GM12878 (cell line): ENCODE measurements at regions not wholly inside any gene's neighbourhood (a gene's known extent, or its start where the extent isn't known, plus 50 kb on each side); places are given as distances from the start of the nearest gene placed in this dataset.

Experiments
- ATAC-seq: fragments of 200-7000 bp; cut with Tn5 transposase; 3 replicates; pipeline ENCODE4 v1.9.1; 2020; ENCODE audit warnings: mild to moderate bottlenecking, moderate library complexity
- BruUV-seq: library from RNA; stranded (reverse); fragments of 400-500 nt; replicated peaks from 2 replicates; lab custom pipeline; 2021; lab: Mats Ljungman, UMichigan
- CTCF ChIA-PET: fragments of 300-600 bp; sonication (Branson Sonifier 250); formaldehyde crosslinking; extraction: SDS; loops from one replicate; lab custom pipeline; 2021; ENCODE audit warnings: inconsistent platforms; lab: Yijun Ruan, JAX
- POLR2A ChIA-PET: fragments of 350-600 bp; formaldehyde crosslinking; extraction: SDS; loops from one replicate; lab custom pipeline; 2021; ENCODE audit warnings: inconsistent platforms; lab: Charles Lee
- RAD21 ChIA-PET: fragments of 300-600 bp; sonication (Branson Sonifier 250); formaldehyde crosslinking; loops from one replicate; lab custom pipeline; 2023; ENCODE audit warnings: antibody characterized with exemption; ENCODE audit not compliant: unreplicated experiment; lab: Charles Lee
- SMC1A ChIA-PET: fragments of 300-600 bp; sonication (Branson Sonifier 250); formaldehyde crosslinking; loops from one replicate; lab custom pipeline; 2023; ENCODE audit not compliant: unreplicated experiment, uncharacterized antibody; lab: Charles Lee
- DNase-seq: peaks from one replicate; pipeline ENCODE4 v3.0.0-alpha.2; 2011; ENCODE audit warnings: low read depth, low spot score
- FAIRE-seq: peaks from 3 replicates; lab custom pipeline; 2011; peaks lifted over from hg19 to GRCh38; lab: Jason Lieb, UNC
- H2AFZ ChIP-seq: 2 replicates; pipeline ENCODE4 v1.6.0; 2011; ENCODE audit warnings: low read depth, low read length, control low read depth; ENCODE audit not compliant: control insufficient read depth
- H3K27ac ChIP-seq: 2 replicates; pipeline ENCODE4 v1.5.1; 2011; ENCODE audit warnings: control low read depth; ENCODE audit not compliant: control insufficient read depth, insufficient read depth
- H3K27me3 ChIP-seq, 2 experiments: replicated peaks in 1 of 2; 2 replicates each; pipeline versions ENCODE4 v1.6.0 to v1.6.1; 2011; ENCODE audit warnings: low read length in 1 of 2; ENCODE audit not compliant: control insufficient read depth in 2 of 2, insufficient read depth in 2 of 2
- H3K36me3 ChIP-seq, 2 experiments: 2 replicates each; pipeline ENCODE4 v1.5.1; 2011; ENCODE audit warnings: low read length in 1 of 2; ENCODE audit not compliant: control insufficient read depth in 2 of 2, insufficient read depth in 2 of 2
- H3K4me1 ChIP-seq: 2 replicates; pipeline ENCODE4 v1.6.1; 2011; ENCODE audit warnings: mild to moderate bottlenecking, low read length, moderate library complexity, mixed read lengths; ENCODE audit not compliant: control insufficient read depth, insufficient read depth
- H3K4me2 ChIP-seq: 2 replicates; pipeline ENCODE4 v1.6.0; 2011; ENCODE audit warnings: control low read depth; ENCODE audit not compliant: control insufficient read depth, insufficient read depth
- H3K4me3 ChIP-seq: fragments of 200-600 bp; sonication (generic); 2 replicates; pipeline ENCODE4 v1.5.1; 2016
- H3K79me2 ChIP-seq: 2 replicates; pipeline ENCODE4 v1.6.0; 2011; ENCODE audit warnings: low read length; ENCODE audit not compliant: control insufficient read depth, insufficient read depth
- H3K9ac ChIP-seq: 2 replicates; pipeline ENCODE4 v1.8.0; 2011; ENCODE audit warnings: low read length, control low read depth, mixed read lengths; ENCODE audit not compliant: control insufficient read depth, insufficient read depth
- H3K9me3 ChIP-seq: replicated peaks from 3 replicates; pipeline ENCODE4 v1.5.1; 2011; ENCODE audit warnings: mild to moderate bottlenecking, low read length; ENCODE audit not compliant: control insufficient read depth, insufficient read depth
- H4K20me1 ChIP-seq: 2 replicates; pipeline ENCODE4 v1.6.0; 2011; ENCODE audit not compliant: control insufficient read depth, insufficient read depth
- CHD2 ChIP-seq: IDR thresholded peaks from 2 replicates; pipeline ENCODE4 v1.6.1; 2011; ENCODE audit warnings: low read depth, low read length, improper control_type of control experiment, borderline replicate concordance
- ESRRA ChIP-seq: IDR thresholded peaks from 2 replicates; pipeline ENCODE4 v1.6.1; 2012; ENCODE audit warnings: mild to moderate bottlenecking, low read length, improper control_type of control experiment
- HDAC6 ChIP-seq: fragments of 200-600 bp; sonication (generic); IDR thresholded peaks from one replicate; pipeline ENCODE4 v1.8.0; 2017; ENCODE audit warnings: antibody characterized with exemption; ENCODE audit not compliant: unreplicated experiment
- HDGF ChIP-seq: fragments of 450-650 bp; IDR thresholded peaks from 2 replicates; pipeline ENCODE4 v1.6.1; 2016; ENCODE audit warnings: antibody characterized with exemption
- JUNB ChIP-seq: IDR thresholded peaks from 2 replicates; pipeline ENCODE4 v1.6.1; 2016; ENCODE audit warnings: antibody characterized with exemption, mild to moderate bottlenecking
- MEF2A ChIP-seq: IDR thresholded peaks from 2 replicates; pipeline ENCODE4 v1.6.1; 2011; ENCODE audit warnings: low read depth, mild to moderate bottlenecking, low read length, moderate library complexity; ENCODE audit not compliant: insufficient read depth
- MYC ChIP-seq: IDR thresholded peaks from 2 replicates; pipeline ENCODE4 v1.6.1; 2011; ENCODE audit warnings: mild to moderate bottlenecking, low read length, moderate library complexity, inconsistent platforms; ENCODE audit not compliant: insufficient read depth, insufficient replicate concordance, insufficient read length, severe bottlenecking
- NFIC ChIP-seq: IDR thresholded peaks from 2 replicates; pipeline ENCODE4 v1.6.1; 2012; ENCODE audit warnings: low read depth, mild to moderate bottlenecking, inconsistent platforms, low read length, moderate library complexity
- NFXL1 ChIP-seq: fragments of 450-650 bp; IDR thresholded peaks from 2 replicates; pipeline ENCODE4 v1.6.1; 2017; ENCODE audit warnings: antibody characterized with exemption, mild to moderate bottlenecking, borderline replicate concordance
- NR2C1 ChIP-seq: fragments of 450-650 bp; IDR thresholded peaks from 2 replicates; pipeline ENCODE4 v1.6.1; 2017; ENCODE audit warnings: antibody characterized with exemption, mild to moderate bottlenecking, moderate library complexity
- NRF1 ChIP-seq: conservative IDR thresholded peaks from 2 replicates; pipeline ENCODE4 v1.6.1; 2011; ENCODE audit warnings: mild to moderate bottlenecking, low read depth, low read length, improper control_type of control experiment
- RUNX3 ChIP-seq: IDR thresholded peaks from 2 replicates; pipeline ENCODE4 v1.6.1; 2012; ENCODE audit warnings: low read length, inconsistent platforms
- SMAD5 ChIP-seq: IDR thresholded peaks from 2 replicates; pipeline ENCODE4 v1.6.1; 2016; ENCODE audit warnings: antibody characterized with exemption, low read depth
- TARDBP ChIP-seq: IDR thresholded peaks from 2 replicates; pipeline ENCODE4 v1.6.1; 2016; ENCODE audit warnings: borderline replicate concordance
- TBL1XR1 ChIP-seq: IDR thresholded peaks from 2 replicates; pipeline ENCODE4 v1.6.1; 2012; ENCODE audit warnings: low read depth, low read length, improper control_type of control experiment
- WRNIP1 ChIP-seq: IDR thresholded peaks from 2 replicates; pipeline ENCODE4 v1.6.1; 2011; ENCODE audit warnings: low read depth, low read length, improper control_type of control experiment, borderline replicate concordance
- ZNF207 ChIP-seq: fragments of 450-650 bp; IDR thresholded peaks from 2 replicates; pipeline ENCODE4 v1.6.1; 2014; ENCODE audit warnings: antibody characterized with exemption, mild to moderate bottlenecking, borderline replicate concordance
- ZNF274 ChIP-seq: IDR thresholded peaks from one replicate; pipeline ENCODE4 v1.8.0; 2011; ENCODE audit not compliant: insufficient read length, insufficient read depth
- WGBS: methylation state at CpG from one replicate; pipeline ENCODE4 v1.1.6; 2016; ENCODE audit warnings: low lambda C conversion rate; ENCODE audit not compliant: insufficient replicate concordance, insufficient coverage; ENCODE audit errors: missing lambda C conversion rate; 5-methylcytosine and 5-hydroxymethylcytosine counted together
- in situ Hi-C: fragments of 300-500 bp; cut with MboI; formaldehyde crosslinking; loops from 9 replicates; pipeline ENCODE4 v1.14.3; 2018; ENCODE audit warnings: mixed read lengths
- intact Hi-C: fragments of 100-400 bp; cut with micrococcal nuclease; formaldehyde crosslinking; loops from one replicate; pipeline ENCODE4 v1.14.2; 2022; ENCODE audit not compliant: unreplicated experiment
- TF ChIP-seq, protein P1 (sequence below): fragments of 450-650 bp; IDR thresholded peaks from 2 replicates; pipeline ENCODE4 v1.6.1; 2017; ENCODE audit warnings: mild to moderate bottlenecking, moderate library complexity
- TF ChIP-seq, protein P2 (sequence below): fragments of 450-650 bp; IDR thresholded peaks from 2 replicates; pipeline ENCODE4 v1.6.1; 2017; ENCODE audit warnings: low read depth, mild to moderate bottlenecking, moderate library complexity
- TF ChIP-seq, protein P3 (sequence below): IDR thresholded peaks from 2 replicates; pipeline ENCODE4 v1.6.1; 2012; ENCODE audit warnings: low read length, inconsistent platforms

DNA sequence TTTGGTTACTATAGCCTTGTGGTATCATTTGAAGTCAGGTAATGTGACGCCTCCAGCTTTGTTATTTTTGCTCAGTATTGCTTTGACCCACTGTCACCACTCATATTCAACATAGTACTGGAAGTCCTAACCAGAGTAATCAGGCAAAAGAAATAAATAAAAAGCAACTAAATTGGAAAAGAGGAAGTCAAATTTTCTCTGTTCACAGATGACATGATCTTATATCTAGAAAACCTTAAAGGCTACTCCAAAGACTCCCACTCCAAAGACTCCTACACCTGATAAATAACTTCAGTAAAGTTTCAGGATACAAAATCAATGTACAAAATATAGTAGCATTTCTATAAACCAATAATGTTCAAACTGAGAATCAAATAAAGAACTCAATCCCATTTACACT is 348.6 kb downstream of the CXXC4 start:
- Histone ChIP-seq H3K27me3 (no peaks in the 10 kb centered on the region), H3K79me2 (no peaks in the 10 kb centered on the region), H3K4me1 (no peaks in the 10 kb centered on the region), H3K36me3 (no peaks in the 10 kb centered on the region), H3K4me3 (no peak overlapping the region), H3K27ac (no peak overlapping the region), H2AFZ (no peak overlapping the region), H3K9me3 (no peaks in the 10 kb centered on the region; the same call in 2 of the 3 replicates), H4K20me1 (no peaks in the 10 kb centered on the region), H3K4me2 (no peak overlapping the region), H3K9ac (no peak overlapping the region)
- ChIA-PET SMC1A (interaction anchor here (1.0 kb wide), 1 partner anchor 9 kb away, joined by 3 read pairs; no protein-coding TSS in a partner anchor), RAD21 (no interaction called here), CTCF (no interaction called here), POLR2A (no interaction called here)
- intact Hi-C loops, result no loop called here
- no TSS peak for BruUV-seq
- no peak; the same call in 1 of the 3 replicates for ATAC-seq
- in situ Hi-C loops, result no loop called here
- no peak for FAIRE-seq
- 5% methylated on average over 1 of the region's 1 CpG for WGBS
- no peak for DNase-seq
- TF ChIP-seq JUNB (no peak), MYC (no peak), RUNX3 (peak; percentile 36; the same call in 1 of the 2 replicates), SMAD5 (no peak), TARDBP (no peak), CHD2 (no peak), ZNF207 (no peak), WRNIP1 (no peak), ESRRA (no peak), TBL1XR1 (no peak), MEF2A (peak; percentile 38; the same call in 1 of the 2 replicates), NR2C1 (no peak), NFXL1 (no peak), ZNF274 (no peak), HDAC6 (no peak), NFIC (peak; percentile 25; the same call in 1 of the 2 replicates), NRF1 (no peak), HDGF (no peak)
- TF ChIP-seq, protein P1, sequence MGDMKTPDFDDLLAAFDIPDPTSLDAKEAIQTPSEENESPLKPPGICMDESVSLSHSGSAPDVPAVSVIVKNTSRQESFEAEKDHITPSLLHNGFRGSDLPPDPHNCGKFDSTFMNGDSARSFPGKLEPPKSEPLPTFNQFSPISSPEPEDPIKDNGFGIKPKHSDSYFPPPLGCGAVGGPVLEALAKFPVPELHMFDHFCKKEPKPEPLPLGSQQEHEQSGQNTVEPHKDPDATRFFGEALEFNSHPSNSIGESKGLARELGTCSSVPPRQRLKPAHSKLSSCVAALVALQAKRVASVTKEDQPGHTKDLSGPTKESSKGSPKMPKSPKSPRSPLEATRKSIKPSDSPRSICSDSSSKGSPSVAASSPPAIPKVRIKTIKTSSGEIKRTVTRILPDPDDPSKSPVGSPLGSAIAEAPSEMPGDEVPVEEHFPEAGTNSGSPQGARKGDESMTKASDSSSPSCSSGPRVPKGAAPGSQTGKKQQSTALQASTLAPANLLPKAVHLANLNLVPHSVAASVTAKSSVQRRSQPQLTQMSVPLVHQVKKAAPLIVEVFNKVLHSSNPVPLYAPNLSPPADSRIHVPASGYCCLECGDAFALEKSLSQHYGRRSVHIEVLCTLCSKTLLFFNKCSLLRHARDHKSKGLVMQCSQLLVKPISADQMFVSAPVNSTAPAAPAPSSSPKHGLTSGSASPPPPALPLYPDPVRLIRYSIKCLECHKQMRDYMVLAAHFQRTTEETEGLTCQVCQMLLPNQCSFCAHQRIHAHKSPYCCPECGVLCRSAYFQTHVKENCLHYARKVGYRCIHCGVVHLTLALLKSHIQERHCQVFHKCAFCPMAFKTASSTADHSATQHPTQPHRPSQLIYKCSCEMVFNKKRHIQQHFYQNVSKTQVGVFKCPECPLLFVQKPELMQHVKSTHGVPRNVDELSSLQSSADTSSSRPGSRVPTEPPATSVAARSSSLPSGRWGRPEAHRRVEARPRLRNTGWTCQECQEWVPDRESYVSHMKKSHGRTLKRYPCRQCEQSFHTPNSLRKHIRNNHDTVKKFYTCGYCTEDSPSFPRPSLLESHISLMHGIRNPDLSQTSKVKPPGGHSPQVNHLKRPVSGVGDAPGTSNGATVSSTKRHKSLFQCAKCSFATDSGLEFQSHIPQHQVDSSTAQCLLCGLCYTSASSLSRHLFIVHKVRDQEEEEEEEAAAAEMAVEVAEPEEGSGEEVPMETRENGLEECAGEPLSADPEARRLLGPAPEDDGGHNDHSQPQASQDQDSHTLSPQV, result no peak
- TF ChIP-seq, protein P2, sequence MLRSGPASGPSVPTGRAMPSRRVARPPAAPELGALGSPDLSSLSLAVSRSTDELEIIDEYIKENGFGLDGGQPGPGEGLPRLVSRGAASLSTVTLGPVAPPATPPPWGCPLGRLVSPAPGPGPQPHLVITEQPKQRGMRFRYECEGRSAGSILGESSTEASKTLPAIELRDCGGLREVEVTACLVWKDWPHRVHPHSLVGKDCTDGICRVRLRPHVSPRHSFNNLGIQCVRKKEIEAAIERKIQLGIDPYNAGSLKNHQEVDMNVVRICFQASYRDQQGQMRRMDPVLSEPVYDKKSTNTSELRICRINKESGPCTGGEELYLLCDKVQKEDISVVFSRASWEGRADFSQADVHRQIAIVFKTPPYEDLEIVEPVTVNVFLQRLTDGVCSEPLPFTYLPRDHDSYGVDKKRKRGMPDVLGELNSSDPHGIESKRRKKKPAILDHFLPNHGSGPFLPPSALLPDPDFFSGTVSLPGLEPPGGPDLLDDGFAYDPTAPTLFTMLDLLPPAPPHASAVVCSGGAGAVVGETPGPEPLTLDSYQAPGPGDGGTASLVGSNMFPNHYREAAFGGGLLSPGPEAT, result no peak
- TF ChIP-seq, protein P3, sequence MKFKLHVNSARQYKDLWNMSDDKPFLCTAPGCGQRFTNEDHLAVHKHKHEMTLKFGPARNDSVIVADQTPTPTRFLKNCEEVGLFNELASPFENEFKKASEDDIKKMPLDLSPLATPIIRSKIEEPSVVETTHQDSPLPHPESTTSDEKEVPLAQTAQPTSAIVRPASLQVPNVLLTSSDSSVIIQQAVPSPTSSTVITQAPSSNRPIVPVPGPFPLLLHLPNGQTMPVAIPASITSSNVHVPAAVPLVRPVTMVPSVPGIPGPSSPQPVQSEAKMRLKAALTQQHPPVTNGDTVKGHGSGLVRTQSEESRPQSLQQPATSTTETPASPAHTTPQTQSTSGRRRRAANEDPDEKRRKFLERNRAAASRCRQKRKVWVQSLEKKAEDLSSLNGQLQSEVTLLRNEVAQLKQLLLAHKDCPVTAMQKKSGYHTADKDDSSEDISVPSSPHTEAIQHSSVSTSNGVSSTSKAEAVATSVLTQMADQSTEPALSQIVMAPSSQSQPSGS, result no peak
